ENCODE measurements at regions not wholly inside any gene's neighbourhood (a gene's known extent, or its start where the extent isn't known, plus 50 kb on each side); places are given as distances from the start of the nearest gene placed in this dataset.

GRCh38 chr1:232114985-232115384, 488.4 kb downstream of the DISC1 start:
- DNase-seq = no peak

- no peak for DNase-seq
Measured at GRCh38 chr1:232112076-232112475, 485.5 kb downstream of the DISC1 start.

- no peak for DNase-seq
Measured at GRCh38 chr1:232111611-232112010, 485.0 kb downstream of the DISC1 start.

- DNase-seq = no peak
Measured at GRCh38 chr1:232110281-232111090, 483.9 kb downstream of the DISC1 start.

- DNase-seq = no peak
Measured at GRCh38 chr1:232109391-232109790, 482.8 kb downstream of the DISC1 start.

GRCh38 chr1:232108598-232108997, 482.0 kb downstream of the DISC1 start:
- DNase-seq = no peak

- DNase-seq = no peak
Measured at GRCh38 chr1:232106415-232106814, 479.8 kb downstream of the DISC1 start.

- no peak for DNase-seq
Measured at GRCh38 chr1:232105561-232105960, 479.0 kb downstream of the DISC1 start.

GRCh38 chr1:232101231-232101630, 474.6 kb downstream of the DISC1 start:
- DNase-seq = no peak

- no peak for DNase-seq
Measured at GRCh38 chr1:232096751-232097150, 470.2 kb downstream of the DISC1 start.

Data from CD4-positive, alpha-beta T cell treated with Interleukin-6 for 4 hours (primary cell).